AG08395 (cell line): ENCODE measurements at regions not wholly inside any gene's neighbourhood (a gene's known extent, or its start where the extent isn't known, plus 50 kb on each side); places are given as distances from the start of the nearest gene placed in this dataset.

Experiments
- DNase-seq: peaks from one replicate; pipeline ENCODE4 v3.0.0; 2012; ENCODE audit warnings: mixed read lengths, low spot score

DNA sequence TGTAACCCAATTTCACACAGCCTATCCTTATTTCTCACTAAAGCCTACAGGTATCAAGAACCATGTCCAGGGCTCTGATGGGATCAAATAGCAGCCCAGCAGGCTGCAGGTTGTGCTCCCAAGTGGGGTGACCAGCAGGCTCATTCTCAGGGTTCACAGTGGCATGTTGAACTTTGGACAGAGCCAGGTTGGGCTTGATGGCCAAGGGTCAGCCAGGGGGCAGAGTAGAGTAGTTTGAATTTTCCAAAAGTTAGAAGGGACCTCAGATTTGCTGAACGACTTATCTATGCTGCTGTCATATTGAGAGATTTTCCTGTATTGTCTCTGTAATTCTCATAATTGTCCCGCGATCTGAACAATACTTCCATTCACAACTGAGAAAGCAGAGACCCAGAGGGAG, 310.8 kb upstream of the BOD1L1 start:
- no peak for DNase-seq

DNA sequence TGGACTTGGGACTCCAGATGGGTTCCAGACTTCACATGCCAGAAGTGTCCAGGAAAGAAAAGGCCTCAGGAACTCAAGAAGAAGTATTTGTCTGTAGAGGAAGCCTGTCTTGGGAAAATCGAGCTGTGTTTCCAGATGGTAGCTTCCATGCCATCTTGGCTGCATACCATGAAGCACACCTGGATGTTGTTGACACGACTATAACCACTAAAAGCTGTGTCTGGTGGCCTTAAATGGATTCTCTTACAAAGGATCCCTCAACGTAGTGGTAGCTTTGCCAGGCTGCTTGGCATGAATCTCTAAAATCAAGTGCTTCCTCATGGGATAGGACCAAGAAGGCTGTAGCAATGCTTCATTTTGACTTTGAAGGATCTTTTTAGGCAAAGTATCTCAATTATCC, 313.4 kb upstream of the BOD1L1 start:
- no peak for DNase-seq

DNA sequence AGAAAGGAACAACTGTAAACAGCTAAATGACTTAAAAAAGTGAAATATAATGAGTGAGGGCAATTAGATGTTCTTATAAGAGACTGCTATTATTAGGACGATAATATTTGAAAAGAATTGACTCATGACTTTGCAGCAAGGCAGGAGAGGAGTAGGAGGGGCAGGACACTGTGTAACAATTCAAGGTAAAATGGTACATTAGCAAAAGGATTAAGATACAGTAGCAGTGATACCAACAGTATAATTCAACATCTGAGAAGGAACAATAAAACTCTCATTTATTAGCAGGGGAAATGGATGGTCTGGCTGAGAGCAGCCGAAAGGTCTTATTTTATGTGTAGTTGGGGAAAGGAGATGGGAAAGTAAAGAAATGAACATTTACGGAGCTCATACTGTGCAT, 315.5 kb upstream of the BOD1L1 start:
- no peak for DNase-seq

DNA sequence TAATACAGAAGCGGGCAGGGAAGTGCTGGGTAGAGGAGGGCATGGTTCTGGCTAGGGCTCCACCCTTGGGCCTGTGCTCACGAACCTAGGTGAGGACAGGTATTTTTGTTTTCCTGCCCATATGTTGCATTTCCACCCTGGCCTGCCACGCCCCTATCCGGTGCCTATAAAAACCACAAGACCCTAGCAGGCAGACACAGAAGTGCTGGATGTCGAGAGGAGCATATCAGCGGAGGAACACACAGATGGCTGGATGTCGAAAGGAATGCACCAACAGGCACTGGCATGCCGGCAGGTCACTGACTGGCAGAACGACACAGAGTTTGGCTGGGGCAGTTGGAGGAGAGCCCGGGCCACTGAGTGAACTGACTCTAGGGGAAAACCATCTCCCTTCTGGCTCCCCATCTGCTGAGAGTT, 316.6 kb upstream of the BOD1L1 start:
- no peak for DNase-seq

DNA sequence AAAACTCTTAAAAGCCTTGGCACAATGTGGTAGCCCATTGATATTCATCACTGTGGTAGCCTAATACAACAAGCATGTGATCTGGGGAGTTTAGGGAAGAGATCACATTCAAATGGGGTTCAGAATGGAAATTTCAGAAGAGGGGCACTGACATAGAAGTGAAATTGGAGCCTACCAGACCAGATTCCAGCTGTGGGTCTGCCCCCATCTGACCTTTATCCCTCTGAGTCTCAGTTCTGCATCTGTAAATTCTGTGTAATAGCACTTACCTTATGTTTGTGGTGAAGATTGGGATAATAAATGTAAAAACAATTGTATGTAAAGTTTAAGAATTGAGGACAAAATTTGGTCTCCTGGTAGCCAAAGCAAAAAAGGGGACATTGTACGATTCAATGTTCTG, 320.4 kb upstream of the BOD1L1 start:
- DNase-seq, result no peak

DNA sequence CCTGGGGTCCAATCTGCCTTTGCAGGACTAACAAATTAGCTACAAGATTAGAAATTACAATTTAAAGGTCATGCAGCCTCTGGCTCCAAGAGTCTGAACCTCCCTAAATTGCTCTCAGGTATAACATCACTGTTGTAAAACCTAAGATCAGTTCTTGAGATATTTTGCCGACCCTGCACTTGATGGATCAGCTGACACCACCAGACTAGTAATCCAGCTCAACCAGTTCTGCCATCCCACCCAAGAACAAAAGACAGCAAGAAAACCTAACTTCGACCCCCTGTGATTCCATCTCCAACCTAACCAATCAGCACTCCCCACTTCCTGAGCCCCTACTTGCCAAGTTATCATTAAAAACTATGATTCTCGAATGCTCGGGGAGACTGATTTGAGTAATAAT, 323.0 kb upstream of the BOD1L1 start:
- no peak for DNase-seq

DNA sequence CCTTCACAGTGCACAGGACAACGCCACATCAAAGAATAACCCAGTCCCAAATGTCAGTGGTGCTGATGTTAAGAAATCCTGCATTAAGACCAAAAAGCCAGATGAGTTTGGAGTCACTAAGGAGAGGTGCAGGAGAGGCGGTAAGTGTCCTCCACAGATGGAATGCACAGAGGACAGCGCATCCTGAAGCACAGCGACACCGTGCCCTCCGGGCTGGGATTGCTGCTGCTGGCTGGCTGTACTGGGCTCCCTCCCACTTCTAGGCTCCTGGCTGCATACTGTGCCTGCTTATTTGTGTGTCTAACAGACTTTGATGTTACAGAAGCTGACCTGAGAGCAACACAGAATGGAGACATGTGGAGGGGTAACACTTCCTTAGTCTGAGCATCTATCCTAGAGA, 325.6 kb upstream of the BOD1L1 start:
- no peak for DNase-seq

DNA sequence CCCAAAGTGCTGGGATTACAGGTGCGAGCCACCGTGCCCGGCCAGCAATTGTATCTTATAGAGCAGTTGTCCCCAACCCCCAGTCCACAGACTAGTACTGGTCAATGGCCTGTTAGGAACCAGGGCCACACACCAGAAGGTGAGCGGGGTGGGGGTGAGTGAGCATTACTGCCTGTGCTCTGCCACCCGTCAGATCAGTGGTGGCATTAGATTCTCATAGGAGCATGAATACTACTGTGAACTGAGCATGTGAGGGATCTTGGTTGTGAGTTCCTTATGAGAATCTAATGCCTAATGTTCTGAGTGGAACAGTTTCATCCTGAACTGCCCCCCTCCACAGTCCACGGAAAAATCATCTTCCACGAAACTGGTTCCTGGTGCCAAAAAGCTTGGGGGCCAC, 328.0 kb upstream of the BOD1L1 start:
- no peak for DNase-seq

DNA sequence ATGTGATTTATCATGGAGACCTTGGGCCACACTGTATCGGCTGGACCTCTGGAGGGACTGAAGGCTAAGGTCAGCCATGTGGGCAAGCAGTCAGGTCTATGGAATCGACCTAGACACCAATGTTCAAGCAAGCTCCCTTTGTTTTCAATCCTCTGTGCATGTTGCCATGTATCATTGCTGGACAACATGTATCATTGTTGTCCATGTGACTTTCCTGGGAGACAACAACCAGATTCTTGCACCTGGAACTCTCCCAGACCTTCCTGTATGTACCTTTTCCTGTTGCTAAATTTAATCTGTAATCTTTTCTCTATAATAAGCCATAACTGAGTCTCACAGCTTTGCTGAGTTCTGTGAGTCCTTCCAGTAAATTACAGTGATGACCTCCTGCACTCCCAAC, 329.4 kb upstream of the BOD1L1 start:
- DNase-seq, result no peak

DNA sequence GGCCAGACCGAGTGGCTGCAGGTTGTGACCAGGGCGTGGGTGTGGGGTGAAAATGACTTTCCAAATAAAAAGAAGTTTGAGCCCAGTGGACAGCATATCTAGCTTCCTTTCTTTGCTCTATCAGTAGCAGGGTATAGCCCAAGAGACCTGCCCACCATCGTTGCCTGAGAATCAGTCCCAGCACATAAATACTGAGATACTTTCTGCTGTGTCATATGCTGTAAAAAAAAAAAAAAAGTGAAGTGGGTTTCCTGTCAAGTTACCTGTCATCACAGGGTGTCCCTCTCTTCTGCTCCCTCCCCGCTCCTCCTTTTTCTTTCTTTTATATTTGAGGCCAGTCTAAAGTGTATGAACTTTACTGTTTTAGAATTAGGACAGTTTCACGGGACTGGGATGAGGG, 330.3 kb upstream of the BOD1L1 start:
- no peak for DNase-seq

DNA sequence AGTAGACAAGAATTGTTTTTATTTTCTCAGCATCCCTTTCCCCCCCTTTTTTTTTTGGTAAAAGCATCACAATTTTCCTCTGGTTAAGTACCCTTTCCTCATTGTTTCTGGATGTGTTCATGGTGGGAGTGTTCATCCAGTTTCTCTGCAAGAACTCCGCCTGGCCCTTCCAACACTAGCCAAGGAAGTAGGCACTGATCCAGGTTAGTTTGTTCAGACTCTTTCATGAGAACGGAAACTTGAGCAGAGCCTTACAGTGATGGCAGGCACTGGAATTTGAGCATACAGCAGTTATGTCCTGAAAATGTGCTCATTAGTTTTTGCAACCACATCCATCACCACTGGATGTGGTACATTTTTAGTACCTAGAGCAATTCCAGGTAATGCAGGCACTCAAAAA, 336.1 kb upstream of the BOD1L1 start:
- no peak for DNase-seq

DNA sequence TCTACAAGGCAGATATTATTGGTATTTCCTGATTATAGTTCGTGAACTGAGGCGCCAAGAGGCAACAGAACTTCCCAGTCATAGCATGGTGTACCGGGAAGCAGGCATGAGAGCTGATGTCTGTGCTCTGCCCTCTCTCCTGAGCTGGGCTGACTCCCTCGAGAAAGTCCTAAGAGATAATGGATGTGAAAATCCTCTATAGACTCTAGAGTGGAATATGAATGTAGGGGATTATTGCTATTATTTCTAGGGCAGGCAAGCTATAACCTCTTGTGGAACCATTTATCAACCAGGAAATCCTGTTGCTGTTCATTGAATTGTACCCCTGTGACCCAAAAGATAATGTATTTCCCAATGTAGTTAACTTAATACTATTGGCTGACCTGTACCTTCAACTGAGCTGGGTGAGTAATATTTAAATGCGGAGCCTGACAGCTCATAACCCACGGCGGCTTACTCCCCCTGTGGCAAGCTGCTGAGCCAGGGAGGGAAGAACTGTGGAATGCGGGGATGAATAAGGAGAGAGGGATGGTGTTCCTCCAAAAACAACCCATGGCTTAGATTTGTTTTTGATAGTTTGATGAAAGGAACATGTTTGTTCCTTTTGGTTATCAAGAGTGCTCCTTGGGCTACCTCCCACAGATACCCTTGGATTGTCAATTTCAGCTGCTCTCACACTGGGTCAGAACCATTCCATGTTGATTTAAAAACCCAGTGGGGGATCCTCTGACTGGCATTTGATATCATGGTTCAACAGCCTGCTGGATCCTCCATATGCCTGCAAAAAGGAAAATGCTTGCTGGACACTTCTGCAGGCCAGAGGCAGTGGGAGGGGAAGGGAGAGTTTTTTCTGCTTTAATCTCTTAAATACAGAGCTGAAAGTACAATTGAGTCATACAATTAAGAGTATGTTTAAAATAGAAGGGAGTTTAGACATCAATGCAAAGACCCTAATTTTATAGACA, 339.0 kb upstream of the BOD1L1 start:
- peak; percentile 68 for DNase-seq

DNA sequence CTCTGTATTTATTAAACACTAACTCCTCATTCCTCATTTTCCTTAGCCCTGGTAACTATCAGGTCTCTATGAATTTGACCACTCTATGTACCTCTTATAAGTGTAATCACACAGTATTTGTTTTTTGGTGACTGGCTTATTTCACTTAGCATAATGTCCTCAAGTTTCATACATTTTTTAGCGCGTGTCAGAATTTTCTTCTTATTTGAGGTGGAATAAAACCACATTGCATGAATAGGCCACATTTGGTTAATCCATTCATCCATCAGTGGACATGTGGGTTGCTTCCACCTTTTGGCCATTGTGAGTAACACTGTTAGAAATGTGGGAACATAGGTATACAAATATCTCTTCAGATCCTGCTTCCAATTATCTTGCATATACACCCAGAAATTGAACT, 341.2 kb upstream of the BOD1L1 start:
- no peak for DNase-seq

DNA sequence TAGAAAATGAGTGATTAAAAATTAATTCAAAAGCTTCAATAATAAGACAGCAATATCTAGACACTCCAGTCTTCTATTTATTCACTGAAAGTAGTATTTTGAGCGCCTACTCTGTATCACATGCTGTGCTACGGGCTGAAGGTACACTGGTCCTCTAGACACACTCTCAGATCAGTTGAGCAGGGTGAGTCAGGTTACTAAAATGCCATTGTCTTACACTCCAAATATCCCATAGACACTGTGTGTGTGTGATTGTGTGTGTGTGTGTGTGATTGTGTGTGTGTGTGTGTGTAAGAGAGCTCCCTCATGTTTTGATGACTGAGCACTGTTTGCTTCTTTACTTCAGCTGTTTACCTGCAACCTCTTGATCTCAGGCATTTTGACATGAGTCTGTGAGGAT, 342.8 kb upstream of the BOD1L1 start:
- no peak for DNase-seq

DNA sequence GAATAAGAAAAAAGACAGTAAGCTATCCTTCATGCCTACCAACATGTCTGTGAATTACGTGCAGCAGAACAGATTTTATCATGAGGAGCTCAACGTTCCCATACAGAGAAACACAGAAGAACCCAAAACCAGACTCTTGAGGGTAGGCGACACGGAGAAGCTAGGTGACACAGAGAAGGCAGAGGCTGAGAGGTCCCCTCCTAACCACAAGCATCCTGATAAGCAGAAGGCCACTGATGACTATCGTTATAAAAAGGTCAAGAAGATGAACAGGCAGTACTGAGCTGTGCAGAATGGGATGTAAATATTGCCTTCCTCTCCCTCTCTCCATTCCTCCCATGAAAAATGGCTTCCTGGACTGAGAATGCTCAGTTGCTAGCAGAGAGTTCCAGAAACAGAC, 350.2 kb upstream of the BOD1L1 start:
- no peak for DNase-seq

DNA sequence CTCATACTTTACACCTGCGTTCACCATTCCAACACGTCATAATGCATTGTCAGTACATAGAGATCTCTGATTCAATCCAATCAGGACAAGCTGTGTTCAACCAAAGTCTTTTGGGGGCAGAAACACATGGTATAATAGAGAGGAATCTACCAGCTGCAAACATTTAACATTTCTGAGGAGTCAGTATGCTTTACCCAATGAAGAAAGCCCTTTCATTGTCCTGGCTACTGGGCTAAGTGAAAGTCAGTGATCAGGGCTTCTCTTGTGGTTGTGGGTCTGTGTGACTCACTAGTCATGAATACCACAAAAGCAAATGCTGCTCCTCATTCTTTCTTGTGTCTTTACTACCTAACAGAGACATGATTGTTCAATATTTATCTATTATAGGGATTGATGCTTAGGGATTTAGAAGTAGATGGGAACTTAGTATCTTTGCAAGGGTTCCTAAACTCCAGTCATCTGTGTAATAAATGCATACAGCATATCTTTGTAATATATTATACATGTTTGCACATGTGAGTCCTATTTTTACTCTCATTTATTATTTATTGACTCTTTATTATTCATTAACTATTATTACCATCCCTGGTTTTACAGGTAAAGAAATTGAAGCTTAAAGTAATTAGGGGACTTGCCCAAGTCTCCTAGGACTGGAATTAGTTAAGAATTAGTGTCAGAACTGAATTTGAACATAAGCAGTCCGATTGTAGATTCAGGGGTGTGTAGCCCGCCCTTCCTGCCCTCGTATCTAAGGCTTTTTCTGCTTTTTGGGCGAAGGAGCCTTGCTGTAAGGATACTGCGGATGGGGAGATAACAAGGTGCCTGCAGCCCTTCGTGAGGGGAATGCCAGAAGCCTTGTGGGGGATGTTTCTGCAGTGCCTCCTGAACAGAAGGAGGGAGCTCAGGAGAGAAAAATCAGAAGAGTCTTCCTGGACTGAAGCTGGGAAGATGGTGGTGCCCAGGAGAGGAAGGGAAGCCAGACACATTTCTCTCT, 353.1 kb upstream of the BOD1L1 start:
- peak; percentile 94 for DNase-seq

DNA sequence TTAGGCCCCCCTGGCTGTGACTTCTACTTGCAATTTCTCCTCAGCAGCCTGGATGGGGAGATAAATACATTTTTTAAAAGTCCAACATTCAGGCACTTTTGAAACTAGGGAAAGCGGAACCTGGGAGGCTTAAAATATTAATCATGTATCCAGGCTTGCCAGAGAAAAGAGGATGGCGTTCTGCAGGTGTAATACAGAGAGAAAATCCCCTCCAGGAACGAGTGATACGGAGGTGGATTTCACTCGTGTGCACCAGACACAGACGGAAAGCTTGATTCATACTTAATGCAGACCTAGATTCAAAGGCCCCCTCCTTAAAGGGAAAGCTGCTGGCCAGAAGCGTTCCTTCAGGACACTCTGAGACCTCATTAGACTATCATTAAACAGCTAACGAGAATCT, 354.0 kb upstream of the BOD1L1 start:
- DNase-seq, result no peak

DNA sequence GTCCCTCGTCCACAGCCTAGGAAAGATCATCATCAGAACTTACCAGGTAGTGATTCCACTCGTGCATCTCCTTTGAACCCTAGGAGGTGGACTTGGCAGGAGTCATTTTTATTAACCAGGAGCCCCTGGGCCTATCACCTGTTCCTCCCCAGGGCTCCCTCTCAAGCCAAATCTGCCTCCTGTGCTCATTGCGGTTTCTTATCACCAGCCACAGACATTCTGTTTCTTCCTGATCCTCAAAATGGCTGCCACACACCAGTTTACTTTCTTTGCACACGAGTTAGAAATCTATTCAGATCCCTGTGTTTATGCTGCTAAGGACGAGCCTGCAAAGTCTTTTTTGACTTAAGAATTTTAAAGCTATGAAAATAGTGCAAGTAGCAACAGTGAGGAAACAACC, 354.5 kb upstream of the BOD1L1 start:
- no peak for DNase-seq

DNA sequence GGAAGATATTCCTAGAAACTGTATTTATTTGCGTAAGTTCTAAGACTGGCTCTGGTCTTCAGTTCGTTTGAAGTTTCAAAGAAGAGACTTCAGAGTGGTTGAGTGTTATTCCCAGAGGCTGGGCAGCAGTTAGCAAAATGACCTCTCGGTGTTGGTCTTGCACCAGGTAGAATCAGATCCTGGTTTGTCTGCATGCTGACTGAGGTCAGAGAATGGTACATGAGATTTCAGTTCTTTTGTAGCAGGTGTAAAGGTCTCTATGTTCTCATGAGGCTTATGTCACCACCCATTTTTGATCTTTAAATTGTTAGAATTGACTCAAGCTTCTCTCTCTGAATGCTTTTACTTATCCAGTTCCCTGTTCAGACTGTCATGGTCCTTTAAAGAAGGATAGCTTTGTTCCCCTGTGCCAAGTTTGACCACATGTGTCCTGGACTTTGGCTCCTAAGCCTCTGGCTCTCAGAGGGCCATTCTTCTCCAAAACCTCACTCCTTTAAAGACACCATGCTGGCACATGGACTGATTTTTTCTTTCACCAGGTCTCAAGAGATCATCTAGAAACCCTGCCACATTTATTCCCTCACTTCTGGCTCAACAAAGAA, 355.8 kb upstream of the BOD1L1 start:
- DNase-seq, result no peak

DNA sequence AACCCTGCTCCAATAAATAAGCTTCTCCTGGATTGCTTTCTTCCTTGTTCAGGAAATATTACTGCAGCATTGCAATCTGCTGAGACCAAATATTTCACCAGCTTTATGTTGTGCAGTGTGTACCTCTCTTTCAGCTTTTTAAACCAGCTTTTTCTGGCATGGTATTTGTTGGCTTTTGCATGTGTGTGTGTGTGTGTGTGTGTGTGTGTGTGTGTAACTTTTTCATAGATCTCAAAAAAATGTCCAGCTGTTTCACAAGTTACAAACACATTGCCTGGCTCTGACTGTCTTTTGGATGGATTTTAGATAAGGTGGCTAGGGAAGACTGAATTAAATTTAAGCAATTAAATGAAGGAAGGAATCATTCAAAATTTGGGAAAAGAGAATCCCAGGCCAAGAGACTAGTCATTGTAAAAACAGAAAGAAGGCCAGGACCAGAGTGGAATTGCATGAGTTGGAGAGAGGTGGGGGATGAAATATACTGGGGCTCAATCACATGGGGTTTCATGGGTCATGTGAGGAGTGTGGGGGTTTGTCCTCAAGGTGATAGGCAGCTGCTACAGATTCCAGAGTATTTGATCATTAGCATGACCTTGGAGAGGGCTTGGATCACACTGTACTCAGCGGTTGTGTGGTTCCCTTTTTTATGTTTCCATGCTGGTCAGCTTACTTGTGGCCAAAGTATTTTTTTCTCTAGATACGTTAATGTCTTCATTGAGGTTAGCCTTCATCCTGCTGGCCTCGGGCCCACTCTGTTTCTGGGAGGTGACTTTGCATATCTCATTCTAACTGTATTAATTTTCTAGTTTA, 357.7 kb upstream of the BOD1L1 start:
- DNase-seq, result no peak

DNA sequence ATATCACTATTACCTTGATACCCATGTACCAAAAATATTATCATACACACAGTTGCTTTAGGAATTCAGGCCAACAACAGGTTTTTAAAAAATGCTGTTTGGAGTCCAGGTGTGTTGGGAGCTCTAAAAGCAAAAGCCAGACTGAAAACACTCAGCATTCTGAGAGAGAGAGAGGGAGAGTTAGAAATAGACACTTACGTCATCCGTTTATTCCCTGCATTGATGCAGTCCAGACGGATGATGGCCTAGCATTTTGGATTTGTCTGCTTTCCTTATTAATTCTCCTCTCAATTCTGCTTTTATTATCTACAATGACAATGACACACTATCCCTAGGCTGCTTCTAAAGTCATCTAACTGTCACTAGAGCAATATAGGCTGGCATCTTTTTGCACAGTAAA, 358.3 kb upstream of the BOD1L1 start:
- DNase-seq, result no peak

DNA sequence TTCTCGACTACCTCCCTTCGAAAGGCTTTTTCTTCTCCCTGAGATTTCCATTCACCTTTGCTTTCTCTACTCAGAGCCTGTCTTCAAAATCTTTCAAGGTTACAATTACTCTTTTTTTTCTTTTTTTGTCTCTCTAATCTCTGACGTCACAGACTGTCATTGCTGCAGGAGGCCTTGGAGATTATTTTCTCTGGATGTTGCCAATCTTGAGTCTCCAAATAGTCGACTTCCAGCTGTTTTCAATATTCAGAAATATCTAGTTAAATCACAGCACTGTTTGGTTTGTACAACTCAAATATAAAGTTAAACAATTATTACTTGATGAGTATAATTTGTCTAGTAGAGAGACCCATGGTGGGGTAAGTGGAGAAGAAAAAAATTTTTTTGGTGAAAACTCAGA, 359.0 kb upstream of the BOD1L1 start:
- no peak for DNase-seq
